ENCODE measurements at regions not wholly inside any gene's neighbourhood (a gene's known extent, or its start where the extent isn't known, plus 50 kb on each side); places are given as distances from the start of the nearest gene placed in this dataset.

DNA sequence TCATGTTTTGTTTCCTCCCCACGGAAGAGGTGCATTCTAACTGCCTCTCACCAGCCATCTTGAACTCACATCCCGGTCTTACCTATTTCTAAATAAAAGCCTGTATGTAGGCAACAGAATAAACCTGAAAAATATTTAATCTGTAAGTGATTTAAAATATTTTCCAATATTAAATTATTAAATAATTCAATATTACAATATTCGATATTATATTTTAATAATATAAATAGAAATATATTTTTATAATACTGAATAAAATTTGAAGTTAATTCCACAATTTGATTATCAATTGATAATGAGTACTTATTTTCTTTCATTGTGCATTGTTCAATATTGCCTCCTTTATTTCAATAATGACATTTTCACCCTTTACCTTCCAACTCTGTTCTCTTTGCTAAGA, 404.4 kb downstream of the CYLC2 start:
- TF ChIP-seq, protein P1, sequence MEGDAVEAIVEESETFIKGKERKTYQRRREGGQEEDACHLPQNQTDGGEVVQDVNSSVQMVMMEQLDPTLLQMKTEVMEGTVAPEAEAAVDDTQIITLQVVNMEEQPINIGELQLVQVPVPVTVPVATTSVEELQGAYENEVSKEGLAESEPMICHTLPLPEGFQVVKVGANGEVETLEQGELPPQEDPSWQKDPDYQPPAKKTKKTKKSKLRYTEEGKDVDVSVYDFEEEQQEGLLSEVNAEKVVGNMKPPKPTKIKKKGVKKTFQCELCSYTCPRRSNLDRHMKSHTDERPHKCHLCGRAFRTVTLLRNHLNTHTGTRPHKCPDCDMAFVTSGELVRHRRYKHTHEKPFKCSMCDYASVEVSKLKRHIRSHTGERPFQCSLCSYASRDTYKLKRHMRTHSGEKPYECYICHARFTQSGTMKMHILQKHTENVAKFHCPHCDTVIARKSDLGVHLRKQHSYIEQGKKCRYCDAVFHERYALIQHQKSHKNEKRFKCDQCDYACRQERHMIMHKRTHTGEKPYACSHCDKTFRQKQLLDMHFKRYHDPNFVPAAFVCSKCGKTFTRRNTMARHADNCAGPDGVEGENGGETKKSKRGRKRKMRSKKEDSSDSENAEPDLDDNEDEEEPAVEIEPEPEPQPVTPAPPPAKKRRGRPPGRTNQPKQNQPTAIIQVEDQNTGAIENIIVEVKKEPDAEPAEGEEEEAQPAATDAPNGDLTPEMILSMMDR (IDR thresholded peaks at IDR 0.05), result no peak
- TF ChIP-seq POLR2A (IDR thresholded peaks at IDR 0.05), result no peak

Data from right lobe of liver (tissue), 4 donors.